IMR-90 (cell line): ENCODE measurements at regions not wholly inside any gene's neighbourhood (a gene's known extent, or its start where the extent isn't known, plus 50 kb on each side); places are given as distances from the start of the nearest gene placed in this dataset.
"Not testable (repeated sequence)": the region's sequence is repeated elsewhere in the genome, so short reads cannot be mapped to it uniquely, and the experiment has no call there.

Source experiments
- CEBPB ChIP-seq: IDR thresholded peaks from 2 replicates; pipeline ENCODE4 v1.6.1; 2012; ENCODE audit warnings: low read depth, low read length, improper control_type of control experiment
- CTCF ChIP-seq: conservative IDR thresholded peaks from 2 replicates; pipeline ENCODE4 v1.5.1; 2012; ENCODE audit warnings: mild to moderate bottlenecking, low read depth, low read length, improper control_type of control experiment
- POLR2A ChIP-seq: IDR thresholded peaks from 2 replicates; pipeline ENCODE4 v1.6.1; 2012; ENCODE audit warnings: mild to moderate bottlenecking, low read depth, low read length
- RFX5 ChIP-seq: IDR thresholded peaks from 2 replicates; pipeline ENCODE4 v1.8.0; 2012; ENCODE audit warnings: low read depth, mild to moderate bottlenecking, low read length, moderate library complexity

DNA sequence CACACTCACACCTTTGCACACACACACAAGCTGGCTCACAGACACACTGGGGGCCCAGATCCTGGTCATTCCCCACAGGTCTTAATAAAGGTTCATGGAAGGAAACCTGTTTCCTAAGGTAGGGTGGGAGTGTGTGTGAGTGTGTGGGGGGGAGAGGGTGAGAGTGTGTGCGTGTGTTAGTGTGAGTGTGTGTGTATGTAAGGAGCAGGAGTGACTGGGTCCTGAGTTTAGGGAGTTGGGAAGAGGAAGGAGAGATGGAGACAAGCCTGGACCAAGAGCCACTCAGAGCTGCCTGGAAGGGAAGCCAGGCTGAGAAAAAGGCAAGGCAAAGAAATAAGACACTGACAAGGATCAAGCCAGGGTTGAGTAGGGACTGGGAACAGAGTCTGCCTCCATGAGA, 129.2 kb downstream of the POTEM start:
- TF ChIP-seq RFX5, CTCF, POLR2A, CEBPB: not testable (repeated sequence)
